Common myeloid progenitor, CD34-positive (primary cell): ENCODE measurements at regions not wholly inside any gene's neighbourhood (a gene's known extent, or its start where the extent isn't known, plus 50 kb on each side); places are given as distances from the start of the nearest gene placed in this dataset.
A peak's percentile ranks its signal among the peaks of the same experiment; 100 is the strongest.
"Not testable (repeated sequence)": the region's sequence is repeated elsewhere in the genome, so short reads cannot be mapped to it uniquely, and the experiment has no call there.

Experiments
- CTCF ChIA-PET: fragments of 350-600 bp; sonication (Branson Sonifier 250); formaldehyde crosslinking; loops from one replicate; lab custom pipeline; 2021; ENCODE audit warnings: antibody characterized with exemption; lab: Charles Lee
- POLR2A ChIA-PET: fragments of 350-600 bp; sonication (Branson Sonifier 250); formaldehyde crosslinking; loops from one replicate; lab custom pipeline; 2021; ENCODE audit warnings: antibody characterized with exemption; lab: Charles Lee
- DNase-seq, 3 donors: peaks; one replicate each; pipeline versions ENCODE4 v3.0.0 to v3.0.0-alpha.2; 2013
- H3K27ac ChIP-seq, 2 experiments: 1 replicate in 1 of 2; 2 replicates in 1 of 2; pipeline ENCODE4 v1.7.0; 2013; ENCODE audit warnings: inconsistent platforms in 2 of 2, low read length in 2 of 2, mild to moderate bottlenecking in 2 of 2, low read depth in 1 of 2, moderate library complexity in 1 of 2; ENCODE audit not compliant: severe bottlenecking in 2 of 2, insufficient read depth in 1 of 2, poor library complexity in 1 of 2
- H3K27me3 ChIP-seq, 5 experiments: replicated peaks in 2 of 5; 1 replicate in 3 of 5; 2 replicates in 2 of 5; pipeline versions ENCODE4 v1.6.1 to v1.7.0; 2013; ENCODE audit warnings: low read length in 4 of 5, mild to moderate bottlenecking in 2 of 5, moderate library complexity in 2 of 5, inconsistent platforms in 1 of 5; ENCODE audit not compliant: insufficient read depth in 5 of 5, control insufficient read depth in 4 of 5
- H3K36me3 ChIP-seq, 4 experiments: 1 replicate in 2 of 4; 2 replicates in 2 of 4; pipeline versions ENCODE4 v1.6.1 to v1.7.0; 2013; ENCODE audit warnings: low read length in 3 of 4, control low read depth in 1 of 4, mild to moderate bottlenecking in 1 of 4; ENCODE audit not compliant: control insufficient read depth in 4 of 4, insufficient read depth in 4 of 4
- H3K4me1 ChIP-seq, 4 experiments: 1 replicate in 3 of 4; 2 replicates in 1 of 4; pipeline versions ENCODE4 v1.6.1 to v1.7.1; 2013; ENCODE audit warnings: low read length in 3 of 4, mild to moderate bottlenecking in 3 of 4, control low read depth in 1 of 4, inconsistent platforms in 1 of 4, moderate library complexity in 1 of 4; ENCODE audit not compliant: control insufficient read depth in 4 of 4, insufficient read depth in 4 of 4; ENCODE audit errors: control extremely low read depth in 1 of 4
- H3K4me3 ChIP-seq, 7 experiments: 1 replicate in 4 of 7; 2 replicates in 3 of 7; pipeline versions ENCODE4 v1.5.1 to v1.7.0; 2013; ENCODE audit warnings: mild to moderate bottlenecking in 7 of 7, low read length in 6 of 7, moderate library complexity in 6 of 7, inconsistent platforms in 2 of 7, low read depth in 2 of 7, control low read depth in 1 of 7; ENCODE audit not compliant: insufficient read depth in 4 of 7, control insufficient read depth in 1 of 7; ENCODE audit errors: extremely low read depth in 1 of 7
- H3K9me3 ChIP-seq, 5 experiments: 1 replicate in 4 of 5; 2 replicates in 1 of 5; pipeline versions ENCODE4 v1.6.1 to v1.7.1; 2013; ENCODE audit warnings: low read length in 4 of 5, mild to moderate bottlenecking in 2 of 5, inconsistent platforms in 1 of 5, low read depth in 1 of 5, moderate library complexity in 1 of 5; ENCODE audit not compliant: control insufficient read depth in 4 of 5, insufficient read depth in 2 of 5; ENCODE audit errors: control extremely low read depth in 1 of 5
- WGBS: methylation state at CpG from one replicate; pipeline ENCODE4 v1.1.5; 2013; ENCODE audit not compliant: insufficient coverage; 5-methylcytosine and 5-hydroxymethylcytosine counted together

DNA sequence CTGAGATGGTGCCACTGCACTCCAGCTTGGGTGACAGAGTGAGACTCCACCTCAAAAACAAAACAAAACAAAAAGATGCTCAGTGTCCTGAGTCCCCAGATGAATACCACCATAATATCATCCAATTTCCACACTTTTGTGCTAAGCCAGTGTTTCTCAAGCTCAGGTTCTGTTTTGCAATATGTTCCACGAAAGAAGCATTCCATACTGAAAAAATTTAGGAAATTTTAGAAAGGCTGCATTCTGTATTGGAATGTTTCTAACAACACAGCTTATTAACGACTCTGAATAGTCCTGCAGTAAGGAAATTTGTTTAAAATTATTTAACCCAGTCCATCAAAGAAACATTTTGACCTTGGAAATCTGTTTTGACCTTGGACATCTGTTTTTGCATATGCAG is 142.4 kb downstream of the EPC1 start:
- peaks cover 0 to 6% (median 2%) of the 10 kb centered on the region in 4 experiments for H3K4me1 ChIP-seq
- CTCF ChIA-PET: interaction anchor here (1.3 to 1.9 kb wide), 2 partner anchors 8 to 17 kb away, joined by 3 to 6 read pairs; no protein-coding TSS in a partner anchor
- no peak for DNase-seq
- peaks cover 0 to 2% (median 0%) of the 10 kb centered on the region in 5 experiments for H3K9me3 ChIP-seq
- no peaks in the 10 kb centered on the region for H3K27me3 ChIP-seq
- WGBS: no CpG with 5 or more reads among the region's 2 CpGs
- H3K4me3 ChIP-seq: no peak overlapping the region
- H3K36me3 ChIP-seq: no peaks in the 10 kb centered on the region
- POLR2A ChIA-PET: no interaction called here
- H3K27ac ChIP-seq: no peak overlapping the region

- no peaks in the 10 kb centered on the region for H3K36me3 ChIP-seq
- peak in 2 of 3 donors; percentile 19 to 28 for DNase-seq
- WGBS: 75% methylated on average over 2 of the region's 5 CpGs
- no peak overlapping the region for H3K27ac ChIP-seq
- CTCF ChIA-PET: interaction anchor here (0.6 to 2.9 kb wide), 3 partner anchors 9 to 67 kb away, joined by 3 to 11 read pairs (median 8); no protein-coding TSS in a partner anchor
- H3K4me3 ChIP-seq: no peak overlapping the region
- H3K4me1 ChIP-seq: peaks cover 0 to 3% (median 1%) of the 10 kb centered on the region in 4 experiments
- POLR2A ChIA-PET: no interaction called here
- H3K9me3 ChIP-seq: peaks cover 0 to 2% (median 0%) of the 10 kb centered on the region in 5 experiments
- no peaks in the 10 kb centered on the region for H3K27me3 ChIP-seq
Observed at GRCh38 chr10:32199714-32200394, 143.6 kb upstream of the KIF5B start.

DNA sequence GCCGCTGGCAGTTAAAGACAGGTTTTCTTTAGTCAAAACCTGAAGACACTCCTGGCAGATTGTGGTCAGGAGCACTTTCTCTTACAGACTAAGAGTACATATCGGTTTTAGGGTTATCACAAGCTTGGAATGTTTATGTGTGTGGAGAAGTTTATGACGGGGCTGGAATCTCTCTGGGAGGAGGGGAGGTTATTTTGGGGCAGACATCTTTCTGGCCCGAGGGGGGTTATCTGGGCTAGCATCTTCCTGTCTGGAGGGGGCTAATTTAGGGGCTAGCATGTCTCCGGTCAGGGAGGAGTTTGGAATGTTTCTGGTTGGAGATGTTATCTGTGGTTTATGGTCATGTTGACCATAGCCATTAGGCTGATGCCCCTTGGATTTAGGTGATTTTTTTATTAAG is 141.2 kb upstream of the KIF5B start:
- Histone ChIP-seq H3K4me3 (no peak overlapping the region), H3K36me3 (no peaks in the 10 kb centered on the region), H3K9me3 (no peaks in the 10 kb centered on the region), H3K27ac (no peak overlapping the region), H3K4me1 (peaks cover 0 to 3% (median 1%) of the 10 kb centered on the region in 4 experiments), H3K27me3 (no peaks in the 10 kb centered on the region)
- POLR2A ChIA-PET: no interaction called here
- no peak for DNase-seq
- WGBS: 86% methylated on average over 5 of the region's 5 CpGs
- CTCF ChIA-PET: interaction anchor here (1.4 to 2.0 kb wide), 2 partner anchors 8 to 10 kb away, joined by 6 to 9 read pairs; no protein-coding TSS in a partner anchor

DNA sequence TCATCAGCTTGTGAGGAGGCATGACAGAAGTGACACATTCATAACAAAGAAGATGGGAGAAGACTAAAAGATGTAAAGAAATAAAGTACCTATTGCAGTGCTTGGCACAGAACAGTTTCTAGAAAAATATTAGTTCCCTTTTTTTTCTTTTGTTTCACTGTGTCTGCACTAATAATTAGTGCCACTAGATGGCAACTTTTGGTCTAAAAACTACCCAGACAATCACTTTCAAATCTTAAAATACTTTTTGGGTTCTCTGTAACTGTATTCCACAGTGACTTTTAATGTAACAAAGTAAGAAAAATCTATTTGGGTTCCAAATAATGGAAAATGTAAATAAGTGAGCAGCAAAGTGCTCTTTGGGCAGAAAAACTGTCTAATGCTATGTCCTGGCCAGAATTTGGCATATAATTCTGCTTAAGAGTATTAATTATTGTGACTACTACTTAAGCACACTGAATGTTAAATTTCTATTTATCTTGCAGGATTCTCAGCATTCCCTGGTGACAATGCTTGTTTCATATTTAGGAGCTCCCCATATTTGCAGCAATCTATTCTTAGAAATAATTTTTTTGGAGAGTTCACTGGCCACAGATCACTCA is 134.8 kb upstream of the KIF5B start:
- no peak overlapping the region for H3K4me3 ChIP-seq
- peaks cover 0 to 8% (median 0%) of the 10 kb centered on the region in 5 experiments for H3K27me3 ChIP-seq
- no peaks in the 10 kb centered on the region for H3K9me3 ChIP-seq
- ChIA-PET POLR2A (no interaction called here), CTCF (interaction anchor here (0.8 to 2.7 kb wide), 9 partner anchors 9 to 177 kb away, joined by 3 to 13 read pairs (median 3); no protein-coding TSS in a partner anchor)
- H3K4me1 ChIP-seq: peaks cover 0 to 2% (median under 1%) of the 10 kb centered on the region in 4 experiments
- no peak overlapping the region for H3K27ac ChIP-seq
- no peaks in the 10 kb centered on the region for H3K36me3 ChIP-seq
- peak; percentile 60 to 77 (median 68) for DNase-seq

GRCh38 chr10:32189400-32190084 is 133.3 kb upstream of the KIF5B start:
- Histone ChIP-seq H3K27me3 (peaks cover 0 to 21% (median 0%) of the 10 kb centered on the region in 5 experiments), H3K9me3 (no peaks in the 10 kb centered on the region), H3K27ac (no peak overlapping the region), H3K4me1 (peaks cover 0 to 2% (median under 1%) of the 10 kb centered on the region in 4 experiments), H3K4me3 (no peak overlapping the region), H3K36me3 (no peaks in the 10 kb centered on the region)
- WGBS: 88% methylated on average over 3 of the region's 5 CpGs
- CTCF ChIA-PET: interaction anchor here (2.7 kb wide), 1 partner anchor 21 kb away, joined by 13 read pairs; no protein-coding TSS in a partner anchor
- peak; percentile 22 to 46 (median 37) for DNase-seq
- POLR2A ChIA-PET: no interaction called here

DNA sequence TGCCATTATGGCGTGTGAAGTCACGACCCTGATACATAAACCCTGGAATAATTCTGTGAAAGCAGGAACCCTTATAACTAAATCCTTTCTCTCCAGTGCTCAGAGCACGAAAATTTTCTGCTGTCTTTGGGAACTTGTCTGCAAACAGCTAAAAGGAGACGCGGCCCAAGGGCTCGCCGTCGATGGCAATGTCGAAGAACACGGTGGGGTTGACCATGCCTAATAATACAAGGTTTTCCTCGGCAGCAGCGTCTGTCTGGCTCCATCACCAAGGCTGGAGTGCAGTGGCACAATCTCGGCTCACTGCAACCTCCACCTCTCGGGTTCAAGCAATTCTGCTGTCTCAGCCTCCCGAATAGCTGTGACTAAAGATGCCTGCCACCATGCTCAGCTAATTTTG is 132.4 kb upstream of the KIF5B start:
- POLR2A ChIA-PET: not testable (repeated sequence)

More for the DNA sequence above, 132.4 kb upstream of the KIF5B start:
- not testable (repeated sequence) for H3K9me3 ChIP-seq, H3K36me3 ChIP-seq, H3K4me3 ChIP-seq, DNase-seq, H3K27ac ChIP-seq, H3K4me1 ChIP-seq
- CTCF ChIA-PET: interaction anchor here (2.7 to 3.0 kb wide), 2 partner anchors 10 to 22 kb away, joined by 9 to 13 read pairs; no protein-coding TSS in a partner anchor
- H3K27me3 ChIP-seq: peaks cover 0 to 25% (median 0%) of the 10 kb centered on the region in 5 experiments
- 98% methylated on average over 15 of the region's 15 CpGs for WGBS
